NCI-H1694 treated with DMSO at 0.1 percent for 48 hours (cell line): ENCODE measurements at regions not wholly inside any gene's neighbourhood (a gene's known extent, or its start where the extent isn't known, plus 50 kb on each side); places are given as distances from the start of the nearest gene placed in this dataset.

Source experiments
- DNase-seq: peaks from one replicate; lab custom pipeline; 2025; lab: John Stamatoyannopoulos, UW

- DNase-seq: no peak
These were observed 141.9 kb downstream of the SLC4A3 start for GRCh38 chr2:219769090-219769910.

- DNase-seq: peak; percentile 95
These were observed 144.7 kb downstream of the SLC4A3 start for GRCh38 chr2:219772103-219772635.

- DNase-seq: no peak
These were observed 145.3 kb downstream of the SLC4A3 start for GRCh38 chr2:219772697-219773096.

- no peak for DNase-seq
These were observed 148.1 kb downstream of the SLC4A3 start for GRCh38 chr2:219775506-219775905.

GRCh38 chr2:219777388-219777787 is 150.0 kb downstream of the SLC4A3 start:
- no peak for DNase-seq

- no peak for DNase-seq
These were observed 150.8 kb downstream of the SLC4A3 start for GRCh38 chr2:219778189-219778588.

GRCh38 chr2:219782737-219783348 is 155.4 kb downstream of the SLC4A3 start:
- DNase-seq: no peak

GRCh38 chr2:219783359-219783975 is 156.0 kb downstream of the SLC4A3 start:
- DNase-seq: no peak

GRCh38 chr2:219784178-219784577 is 156.7 kb downstream of the SLC4A3 start:
- no peak for DNase-seq

- peak; percentile 73 for DNase-seq
These were observed 162.0 kb downstream of the SLC4A3 start for GRCh38 chr2:219789476-219789875.

GRCh38 chr2:219792446-219792845 is 165.0 kb downstream of the SLC4A3 start:
- no peak for DNase-seq

- DNase-seq: no peak
These were observed 171.0 kb downstream of the SLC4A3 start for GRCh38 chr2:219798430-219798829.

GRCh38 chr2:219803294-219803693 is 175.9 kb downstream of the SLC4A3 start:
- no peak for DNase-seq

GRCh38 chr2:219810895-219811294 is 183.5 kb downstream of the SLC4A3 start:
- DNase-seq: no peak

GRCh38 chr2:219812672-219813071 is 185.2 kb downstream of the SLC4A3 start:
- DNase-seq: no peak

- DNase-seq: no peak
These were observed 193.3 kb downstream of the SLC4A3 start for GRCh38 chr2:219820767-219821166.

GRCh38 chr2:219823574-219823973 is 196.1 kb downstream of the SLC4A3 start:
- DNase-seq: no peak

GRCh38 chr2:219824996-219825395 is 197.6 kb downstream of the SLC4A3 start:
- no peak for DNase-seq

- DNase-seq: no peak
These were observed 200.7 kb downstream of the SLC4A3 start for GRCh38 chr2:219828127-219828526.

- no peak for DNase-seq
These were observed 202.4 kb downstream of the SLC4A3 start for GRCh38 chr2:219829667-219830352.

GRCh38 chr2:219830353-219830738 is 202.9 kb downstream of the SLC4A3 start:
- no peak for DNase-seq

- DNase-seq: no peak
These were observed 204.5 kb downstream of the SLC4A3 start for GRCh38 chr2:219831957-219832356.
